HCT116 (cell line): ENCODE measurements at regions not wholly inside any gene's neighbourhood (a gene's known extent, or its start where the extent isn't known, plus 50 kb on each side); places are given as distances from the start of the nearest gene placed in this dataset.

Experiments
- ATAC-seq: fragments of 200-7000 bp; cut with Tn5 transposase; 2 replicates; pipeline ENCODE4 v1.9.1; 2020; ENCODE audit warnings: mild to moderate bottlenecking, moderate library complexity
- BruUV-seq: library from RNA; stranded (reverse); fragments of 400-500 nt; replicated peaks from 2 replicates; lab custom pipeline; 2021; lab: Mats Ljungman, UMichigan
- CTCF ChIA-PET: fragments of 300-600 bp; sonication (Branson Sonifier 250); formaldehyde crosslinking; loops from one replicate; lab custom pipeline; 2021; ENCODE audit warnings: antibody characterized with exemption; lab: Charles Lee
- POLR2A ChIA-PET: fragments of 300-600, 350-600 bp; sonication (Branson Sonifier 250); formaldehyde crosslinking; loops from one replicate; lab custom pipeline; 2021; ENCODE audit warnings: antibody characterized with exemption; lab: Charles Lee
- RAD21 ChIA-PET, 2 experiments: fragments of 300-600 bp; sonication (Branson Sonifier 250); formaldehyde crosslinking; loops; one replicate each; lab custom pipeline; 2023; ENCODE audit warnings: low total read pairs in 2 of 2; ENCODE audit not compliant: uncharacterized antibody in 2 of 2, unreplicated experiment in 2 of 2, low non-redundant PET in 1 of 2; lab: Charles Lee
- DNase-seq: peaks from one replicate; pipeline ENCODE4 v3.0.0-alpha.2; 2010; ENCODE audit warnings: low read depth, low spot score
- H2AFZ ChIP-seq: fragments of 200-600 bp; shearing (Covaris generic), sonication (generic); 2 replicates; pipeline ENCODE4 v1.6.1; 2017; ENCODE audit warnings: low read depth, mixed run types, mixed read lengths, antibody characterized with exemption, low read length; ENCODE audit not compliant: poor library complexity, severe bottlenecking
- H3K27ac ChIP-seq: 2 replicates; pipeline ENCODE4 v1.5.1; 2012; ENCODE audit warnings: low read depth, low read length
- H3K27me3 ChIP-seq: fragments of 200-600 bp; sonication (generic); 2 replicates; pipeline ENCODE4 v1.6.1; 2016; ENCODE audit warnings: mixed run types, low read length, mixed read lengths; ENCODE audit not compliant: insufficient read depth
- H3K36me3 ChIP-seq, 2 experiments: fragments of 200-500 bp in 1 of 2; fragments of 200-600 bp in 1 of 2; sonication (Bioruptor generic) in 1 of 2; sonication (generic) in 1 of 2; 2 replicates each; pipeline versions ENCODE4 v1.5.1 to v1.6.1; 2014 to 2016; ENCODE audit warnings: low read length in 2 of 2, inconsistent platforms in 1 of 2, mixed read lengths in 1 of 2, mixed run types in 1 of 2; ENCODE audit not compliant: insufficient read depth in 2 of 2, control insufficient read depth in 1 of 2
- H3K4me1 ChIP-seq, 2 experiments: fragments of 200-600 bp in 1 of 2; sonication (generic) in 1 of 2; 2 replicates each; pipeline versions ENCODE4 v1.5.1 to v1.6.1; 2012 to 2017; ENCODE audit warnings: low read length in 2 of 2, inconsistent platforms in 1 of 2, mild to moderate bottlenecking in 1 of 2, mixed read lengths in 1 of 2, mixed run types in 1 of 2, moderate library complexity in 1 of 2; ENCODE audit not compliant: insufficient read depth in 2 of 2, control insufficient read depth in 1 of 2
- H3K4me2 ChIP-seq: fragments of 200-600 bp; sonication (generic); 2 replicates; pipeline ENCODE4 v1.6.1; 2017; ENCODE audit warnings: mixed run types, low read length, mixed read lengths
- H3K4me3 ChIP-seq, 2 experiments: fragments of 200-600 bp in 1 of 2; sonication (generic) in 1 of 2; replicated peaks in 1 of 2; 2 replicates each; pipeline ENCODE4 v1.5.1; 2011 to 2016; ENCODE audit warnings: low read length in 2 of 2, control low read depth in 1 of 2, low read depth in 1 of 2, mild to moderate bottlenecking in 1 of 2, mixed read lengths in 1 of 2, mixed run types in 1 of 2
- H3K79me2 ChIP-seq: fragments of 200-600 bp; sonication (generic); 2 replicates; pipeline ENCODE4 v1.6.1; 2017; ENCODE audit warnings: mild to moderate bottlenecking, mixed run types, low read length, moderate library complexity, mixed read lengths; ENCODE audit not compliant: insufficient read depth
- H3K9ac ChIP-seq: fragments of 200-600 bp; sonication (generic); 2 replicates; pipeline ENCODE4 v1.6.1; 2016; ENCODE audit warnings: low read length, mixed read lengths
- H3K9me2 ChIP-seq: fragments of 200-600 bp; sonication (generic), shearing (Covaris generic); 2 replicates; pipeline ENCODE4 v1.6.1; 2017; ENCODE audit warnings: mixed run types, mild to moderate bottlenecking, moderate library complexity; ENCODE audit not compliant: insufficient read depth
- H3K9me3 ChIP-seq, 2 experiments: fragments of 200-500 bp in 1 of 2; fragments of 200-600 bp in 1 of 2; sonication (Bioruptor generic) in 1 of 2; sonication (generic) in 1 of 2; 2 replicates each; pipeline ENCODE4 v1.6.1; 2014 to 2017; ENCODE audit warnings: low read length in 2 of 2, mixed read lengths in 2 of 2, inconsistent platforms in 1 of 2, low read depth in 1 of 2, mild to moderate bottlenecking in 1 of 2, mixed run types in 1 of 2, moderate library complexity in 1 of 2; ENCODE audit not compliant: control insufficient read depth in 1 of 2, insufficient read depth in 1 of 2
- H4K20me1 ChIP-seq: fragments of 200-600 bp; sonication (generic), shearing (Covaris generic); 2 replicates; pipeline ENCODE4 v1.6.1; 2017; ENCODE audit warnings: mixed run types, mild to moderate bottlenecking, moderate library complexity; ENCODE audit not compliant: insufficient read depth
- ATF3 ChIP-seq: IDR thresholded peaks from 2 replicates; pipeline ENCODE4 v1.6.1; 2012
- CTCF ChIP-seq, 3 experiments: fragments of 200-600 bp in 1 of 3; sonication (generic) in 1 of 3; IDR thresholded peaks in 2 of 3; conservative IDR thresholded peaks in 1 of 3; 2 replicates each; pipeline ENCODE4 v1.5.1; 2012 to 2017; ENCODE audit warnings: low read depth in 2 of 3, low read length in 2 of 3, antibody characterized with exemption in 1 of 3, borderline replicate concordance in 1 of 3, control low read depth in 1 of 3, mild to moderate bottlenecking in 1 of 3, mixed read lengths in 1 of 3, mixed run types in 1 of 3, moderate library complexity in 1 of 3; ENCODE audit not compliant: insufficient read depth in 1 of 3
- EZH2 ChIP-seq: fragments of 200-600 bp; sonication (generic); IDR thresholded peaks from 2 replicates; pipeline ENCODE4 v1.6.1; 2017; ENCODE audit warnings: antibody characterized with exemption, mixed run types
- EZH2phosphoT487 ChIP-seq: fragments of 200-600 bp; IDR thresholded peaks from 2 replicates; pipeline ENCODE4 v1.6.1; 2018; ENCODE audit warnings: antibody characterized with exemption, borderline replicate concordance
- POLR2A ChIP-seq: IDR thresholded peaks from 2 replicates; pipeline ENCODE4 v1.7.0; 2011; ENCODE audit warnings: borderline replicate concordance; ENCODE audit not compliant: insufficient read depth, insufficient read length; ENCODE audit errors: extremely low read depth
- SP1 ChIP-seq: IDR thresholded peaks from 2 replicates; pipeline ENCODE4 v1.6.1; 2012; ENCODE audit warnings: low read depth
- ZNF274 ChIP-seq: fragments of 200-500 bp; sonication (Bioruptor generic); IDR thresholded peaks from 2 replicates; pipeline ENCODE4 v1.6.1; 2014; ENCODE audit warnings: mild to moderate bottlenecking, low read depth, low read length, inconsistent platforms
- intact Hi-C: fragments of 100-400 bp; cut with micrococcal nuclease; formaldehyde crosslinking; loops from 2 replicates; pipeline ENCODE4 v1.10.0; 2022

GRCh38 chr2:40937284-40937683 is 485.4 kb upstream of the SLC8A1 start (continued):
- no peak for TF ChIP-seq ATF3
- TF ChIP-seq POLR2A: no peak
- TF ChIP-seq EZH2: no peak

GRCh38 chr2:40953341-40953740 is 501.5 kb upstream of the SLC8A1 start:
- Histone ChIP-seq H3K4me3 (no peak overlapping the region), H2AFZ (no peak overlapping the region), H3K27ac (no peak overlapping the region), H3K4me1 (no peaks in the 10 kb centered on the region), H3K27me3 (no peaks in the 10 kb centered on the region), H4K20me1 (no peaks in the 10 kb centered on the region), H3K4me2 (no peak overlapping the region), H3K9ac (no peak overlapping the region), H3K9me2 (no peaks in the 10 kb centered on the region), H3K79me2 (no peaks in the 10 kb centered on the region), H3K36me3 (no peaks in the 10 kb centered on the region)
- no TSS peak for BruUV-seq
- DNase-seq: no peak
- CTCF ChIA-PET: no interaction called here
- RAD21 ChIA-PET: no interaction called here
- POLR2A ChIA-PET: no interaction called here
- intact Hi-C loops: no loop called here
- TF ChIP-seq CTCF (IDR thresholded peaks at IDR 0.05 in 2 of 3, conservative IDR thresholded peaks at IDR 0.05 in 1 of 3; ENCODE audit: borderline replicate concordance in 1 of 3, insufficient read depth in 1 of 3, low read depth in 2 of 3, low read length in 2 of 3): no peak
- no peak for TF ChIP-seq POLR2A
- TF ChIP-seq SP1: no peak
- no peak for TF ChIP-seq EZH2phosphoT487
- TF ChIP-seq ZNF274: no peak
- no peak for TF ChIP-seq ATF3
- TF ChIP-seq, all 23 proteins: peak for 0
- no peaks in the 10 kb centered on the region; a peak in 2 of 4 replicates for H3K9me3 ChIP-seq
- ATAC-seq: no peak
